OCI-LY1 (cell line): ENCODE measurements at regions not wholly inside any gene's neighbourhood (a gene's known extent, or its start where the extent isn't known, plus 50 kb on each side); places are given as distances from the start of the nearest gene placed in this dataset.

ENCODE experiments used
- H2AFZ ChIP-seq: fragments of 200-600 bp; sonication (generic), shearing (Covaris generic); 2 replicates; pipeline ENCODE4 v1.6.0; 2014; ENCODE audit warnings: antibody characterized with exemption, mild to moderate bottlenecking, low read length
- H3F3A ChIP-seq: fragments of 200-600 bp; sonication (generic), shearing (Covaris generic); 2 replicates; pipeline ENCODE4 v1.6.0; 2014; ENCODE audit warnings: mild to moderate bottlenecking, antibody characterized with exemption, low read length, moderate library complexity; ENCODE audit not compliant: insufficient read depth
- H3K27ac ChIP-seq: fragments of 200-600 bp; sonication (generic); 2 replicates; pipeline ENCODE4 v1.5.1; 2014; ENCODE audit warnings: low read length, mixed run types, mild to moderate bottlenecking, low read depth; ENCODE audit not compliant: poor library complexity, severe bottlenecking
- H3K27me3 ChIP-seq: fragments of 200-600 bp; sonication (generic); 2 replicates; pipeline ENCODE4 v1.6.0; 2014; ENCODE audit warnings: antibody characterized with exemption, mild to moderate bottlenecking, low read length, moderate library complexity; ENCODE audit not compliant: insufficient read depth
- H3K36me3 ChIP-seq: fragments of 200-600 bp; sonication (generic); 2 replicates; pipeline ENCODE4 v1.6.1; 2014; ENCODE audit warnings: mild to moderate bottlenecking, antibody characterized with exemption, low read length, moderate library complexity, mixed read lengths; ENCODE audit not compliant: insufficient read depth
- H3K4me1 ChIP-seq: fragments of 200-600 bp; sonication (generic); 2 replicates; pipeline ENCODE4 v1.5.1; 2014; ENCODE audit warnings: mild to moderate bottlenecking, low read length, moderate library complexity; ENCODE audit not compliant: insufficient read depth, severe bottlenecking
- H3K4me2 ChIP-seq: fragments of 200-600 bp; sonication (generic), shearing (Covaris generic); 2 replicates; pipeline ENCODE4 v1.6.1; 2014; ENCODE audit warnings: low read length
- H3K4me3 ChIP-seq: fragments of 200-600 bp; sonication (generic); 2 replicates; pipeline ENCODE4 v1.5.1; 2014; ENCODE audit warnings: low read length, low read depth, mild to moderate bottlenecking, mixed read lengths; ENCODE audit not compliant: poor library complexity, severe bottlenecking
- H3K79me2 ChIP-seq: fragments of 200-600 bp; shearing (Covaris generic); 2 replicates; pipeline ENCODE4 v1.6.1; 2016; ENCODE audit warnings: mixed run types, low read length, mixed read lengths; ENCODE audit not compliant: insufficient read depth
- H3K9ac ChIP-seq: fragments of 200-600 bp; sonication (generic), shearing (Covaris generic); 2 replicates; pipeline ENCODE4 v1.6.1; 2014; ENCODE audit warnings: mild to moderate bottlenecking, low read length, mixed read lengths
- H3K9me2 ChIP-seq: fragments of 200-600 bp; sonication (generic), shearing (Covaris generic); 2 replicates; pipeline ENCODE4 v1.6.1; 2014; ENCODE audit warnings: low read depth, mild to moderate bottlenecking, low read length, mixed read lengths
- H3K9me3 ChIP-seq: fragments of 200-600 bp; shearing (Covaris generic); 2 replicates; pipeline ENCODE4 v1.6.1; 2014; ENCODE audit warnings: low read length, mixed read lengths
- H4K20me1 ChIP-seq: fragments of 200-600 bp; sonication (generic), shearing (Covaris generic); 2 replicates; pipeline ENCODE4 v1.6.0; 2016; ENCODE audit warnings: mild to moderate bottlenecking, low read length; ENCODE audit not compliant: insufficient read depth
- EZH2 ChIP-seq: fragments of 200-600 bp; sonication (generic), shearing (Covaris generic); IDR thresholded peaks from 2 replicates; pipeline ENCODE4 v1.8.0; 2017; ENCODE audit warnings: borderline replicate concordance, mixed run types, mild to moderate bottlenecking, antibody characterized with exemption, low read length, moderate library complexity, mixed read lengths
- TF ChIP-seq, protein P1 (sequence below): fragments of 200-600 bp; sonication (generic), shearing (Covaris generic); IDR thresholded peaks from 2 replicates; pipeline ENCODE4 v1.5.1; 2017; ENCODE audit warnings: mild to moderate bottlenecking, antibody characterized with exemption, low read length, moderate library complexity, mixed read lengths

DNA sequence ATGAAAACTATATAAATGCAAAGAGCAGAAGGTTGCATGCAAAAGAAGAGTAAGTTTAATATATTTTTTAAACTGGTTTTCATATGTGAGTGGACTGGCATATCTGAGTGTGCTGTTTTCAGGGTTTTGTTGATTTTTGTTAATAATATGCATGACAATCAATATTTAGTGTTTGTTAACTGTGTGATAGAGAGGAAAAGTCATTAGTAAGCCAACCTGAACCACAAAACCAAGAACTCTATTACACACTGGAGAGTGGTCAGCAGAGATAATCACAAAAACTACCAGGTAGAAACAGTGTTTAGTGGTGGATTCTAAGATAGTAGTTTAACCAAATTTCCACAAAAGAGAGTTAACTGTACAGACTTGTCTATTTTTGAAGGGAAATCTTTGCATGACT, 396.9 kb downstream of the GASK1B start:
- Histone ChIP-seq H3F3A (no peaks in the 10 kb centered on the region), H4K20me1 (no peaks in the 10 kb centered on the region), H3K79me2 (no peaks in the 10 kb centered on the region), H3K4me2 (no peak overlapping the region), H3K9me3 (no peaks in the 10 kb centered on the region), H3K27me3 (no peaks in the 10 kb centered on the region), H3K9me2 (no peaks in the 10 kb centered on the region), H3K9ac (no peak overlapping the region), H3K4me3 (no peak overlapping the region), H3K36me3 (no peaks in the 10 kb centered on the region), H2AFZ (no peak overlapping the region), H3K4me1 (no peaks in the 10 kb centered on the region), H3K27ac (no peak overlapping the region)
- no peak for TF ChIP-seq EZH2

DNA sequence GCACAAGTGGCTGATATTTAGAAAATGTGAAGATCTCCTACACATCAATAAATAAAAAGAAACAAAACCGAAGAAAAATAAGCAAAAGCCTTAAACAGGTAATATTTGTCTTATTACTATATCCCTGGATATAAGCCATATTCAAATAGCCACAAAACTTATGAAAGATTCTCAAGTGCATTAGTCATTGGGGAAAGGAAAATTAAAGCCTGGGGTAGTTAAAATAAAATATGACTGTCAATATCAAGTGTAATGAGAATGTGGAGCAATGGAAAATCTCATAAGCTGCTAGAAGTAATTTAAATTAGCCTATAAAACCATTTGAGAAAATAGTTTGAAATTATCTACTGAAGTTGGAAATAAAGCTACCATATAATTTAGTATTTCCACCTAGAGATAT, 399.9 kb downstream of the GASK1B start:
- Histone ChIP-seq H3K4me3 (no peak overlapping the region), H3K9me3 (no peaks in the 10 kb centered on the region), H2AFZ (no peak overlapping the region), H3K36me3 (no peaks in the 10 kb centered on the region), H3K27ac (no peak overlapping the region), H3K9ac (no peak overlapping the region), H3K4me1 (no peaks in the 10 kb centered on the region), H4K20me1 (no peaks in the 10 kb centered on the region), H3K4me2 (no peak overlapping the region), H3K27me3 (no peaks in the 10 kb centered on the region), H3F3A (no peaks in the 10 kb centered on the region), H3K79me2 (no peaks in the 10 kb centered on the region), H3K9me2 (no peaks in the 10 kb centered on the region)
- no peak for TF ChIP-seq EZH2
- TF ChIP-seq, protein P1, sequence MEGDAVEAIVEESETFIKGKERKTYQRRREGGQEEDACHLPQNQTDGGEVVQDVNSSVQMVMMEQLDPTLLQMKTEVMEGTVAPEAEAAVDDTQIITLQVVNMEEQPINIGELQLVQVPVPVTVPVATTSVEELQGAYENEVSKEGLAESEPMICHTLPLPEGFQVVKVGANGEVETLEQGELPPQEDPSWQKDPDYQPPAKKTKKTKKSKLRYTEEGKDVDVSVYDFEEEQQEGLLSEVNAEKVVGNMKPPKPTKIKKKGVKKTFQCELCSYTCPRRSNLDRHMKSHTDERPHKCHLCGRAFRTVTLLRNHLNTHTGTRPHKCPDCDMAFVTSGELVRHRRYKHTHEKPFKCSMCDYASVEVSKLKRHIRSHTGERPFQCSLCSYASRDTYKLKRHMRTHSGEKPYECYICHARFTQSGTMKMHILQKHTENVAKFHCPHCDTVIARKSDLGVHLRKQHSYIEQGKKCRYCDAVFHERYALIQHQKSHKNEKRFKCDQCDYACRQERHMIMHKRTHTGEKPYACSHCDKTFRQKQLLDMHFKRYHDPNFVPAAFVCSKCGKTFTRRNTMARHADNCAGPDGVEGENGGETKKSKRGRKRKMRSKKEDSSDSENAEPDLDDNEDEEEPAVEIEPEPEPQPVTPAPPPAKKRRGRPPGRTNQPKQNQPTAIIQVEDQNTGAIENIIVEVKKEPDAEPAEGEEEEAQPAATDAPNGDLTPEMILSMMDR = no peak

DNA sequence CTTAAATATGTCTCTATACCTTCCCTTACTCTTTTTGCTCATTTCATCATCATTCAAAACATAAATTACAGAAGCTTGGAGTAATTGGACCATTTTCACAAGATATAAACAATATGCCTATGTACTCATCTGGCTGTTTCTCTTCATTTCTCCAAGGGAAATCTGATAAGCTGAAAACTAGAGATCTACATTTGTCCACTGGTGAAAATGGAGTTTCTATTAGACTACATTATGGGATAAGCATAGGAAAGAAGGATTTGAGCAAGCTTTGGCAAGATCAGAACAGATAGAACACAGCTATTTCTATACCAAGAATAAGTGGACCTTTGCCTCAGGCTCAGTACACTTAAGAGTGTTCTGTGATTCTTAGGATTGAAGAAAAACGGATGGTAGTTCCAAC, 404.4 kb downstream of the GASK1B start:
- TF ChIP-seq, protein P1 = no peak
- no peak for TF ChIP-seq EZH2
- Histone ChIP-seq H2AFZ (no peak overlapping the region), H3K4me1 (no peaks in the 10 kb centered on the region), H3K9ac (no peak overlapping the region), H3K4me2 (no peak overlapping the region), H3K27me3 (no peaks in the 10 kb centered on the region), H3K27ac (no peak overlapping the region), H3K36me3 (no peaks in the 10 kb centered on the region), H3K9me3 (no peaks in the 10 kb centered on the region), H3K4me3 (no peak overlapping the region), H3F3A (no peaks in the 10 kb centered on the region), H3K9me2 (no peaks in the 10 kb centered on the region), H4K20me1 (no peaks in the 10 kb centered on the region), H3K79me2 (no peaks in the 10 kb centered on the region)

DNA sequence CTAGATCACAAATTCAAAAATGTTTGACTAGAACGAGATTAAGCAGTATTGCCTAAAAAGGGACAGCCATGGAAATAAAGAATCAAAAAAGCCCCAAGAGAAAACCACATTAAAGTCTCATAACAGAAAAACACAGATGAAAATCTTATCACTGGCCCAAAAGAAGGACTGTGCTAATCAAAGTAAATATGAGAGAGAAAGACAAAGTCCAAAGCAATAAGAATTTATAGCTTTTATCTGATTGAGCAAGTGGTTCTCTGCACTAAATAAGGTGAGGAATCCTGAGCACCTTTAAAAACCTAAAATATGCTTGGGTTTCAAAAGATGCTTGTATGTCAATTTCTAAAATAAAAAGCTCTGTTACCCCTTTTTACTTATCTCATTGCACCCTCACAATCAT, 409.3 kb downstream of the GASK1B start:
- no peak overlapping the region for H3K9ac ChIP-seq
- no peaks in the 10 kb centered on the region for H3K27me3 ChIP-seq
- no peak for TF ChIP-seq EZH2
- TF ChIP-seq, protein P1 = no peak
- H3F3A ChIP-seq = no peaks in the 10 kb centered on the region
- H3K9me3 ChIP-seq = no peaks in the 10 kb centered on the region
- no peak overlapping the region for H2AFZ ChIP-seq
- no peak overlapping the region for H3K4me2 ChIP-seq
- no peaks in the 10 kb centered on the region for H3K36me3 ChIP-seq
- no peaks in the 10 kb centered on the region for H4K20me1 ChIP-seq
- no peak overlapping the region for H3K4me3 ChIP-seq
- no peaks in the 10 kb centered on the region for H3K4me1 ChIP-seq
- H3K79me2 ChIP-seq = no peaks in the 10 kb centered on the region
- no peak overlapping the region for H3K27ac ChIP-seq
- no peaks in the 10 kb centered on the region for H3K9me2 ChIP-seq
